Endodermal cell (in vitro differentiated cells): ENCODE measurements at regions not wholly inside any gene's neighbourhood (a gene's known extent, or its start where the extent isn't known, plus 50 kb on each side); places are given as distances from the start of the nearest gene placed in this dataset.

Experiments used
- DNase-seq: peaks from one replicate; pipeline ENCODE4 v3.0.0-alpha.2; 2017
- H3K27ac ChIP-seq: 2 replicates; pipeline ENCODE4 v1.5.1; 2013; ENCODE audit warnings: mild to moderate bottlenecking, low read depth, low read length, moderate library complexity
- H3K27me3 ChIP-seq: 2 replicates; pipeline ENCODE4 v1.6.1; 2013; ENCODE audit warnings: mild to moderate bottlenecking, low read length, moderate library complexity; ENCODE audit not compliant: insufficient read depth, control insufficient read depth, poor library complexity, severe bottlenecking
- H3K36me3 ChIP-seq: 2 replicates; pipeline ENCODE4 v1.7.0; 2013; ENCODE audit warnings: mild to moderate bottlenecking, low read length, moderate library complexity; ENCODE audit not compliant: control insufficient read depth, insufficient read depth
- H3K4me1 ChIP-seq: one replicate; pipeline ENCODE4 v1.7.0; 2013; ENCODE audit warnings: low read length; ENCODE audit not compliant: control insufficient read depth, insufficient read depth
- H3K4me3 ChIP-seq: 2 replicates; pipeline ENCODE4 v1.5.1; 2013; ENCODE audit warnings: mild to moderate bottlenecking, low read length, moderate library complexity
- H3K9ac ChIP-seq: 2 replicates; pipeline ENCODE4 v1.6.1; 2013; ENCODE audit warnings: mild to moderate bottlenecking, low read length, moderate library complexity; ENCODE audit not compliant: poor library complexity, severe bottlenecking; ENCODE audit errors: extremely low read depth
- H3K9me3 ChIP-seq: 2 replicates; pipeline ENCODE4 v1.6.1; 2013; ENCODE audit warnings: mild to moderate bottlenecking, low read length, moderate library complexity; ENCODE audit not compliant: control insufficient read depth
- H3K27ac Mint-ChIP-seq: 2 replicates; pipeline ENCODE4 v1.8.0; 2020; ENCODE audit warnings: mixed read lengths
- H3K27me3 Mint-ChIP-seq: 2 replicates; pipeline ENCODE4 v1.8.0; 2021; ENCODE audit warnings: mild to moderate bottlenecking, mixed read lengths; ENCODE audit not compliant: insufficient read depth
- H3K36me3 Mint-ChIP-seq: 2 replicates; pipeline ENCODE4 v1.8.0; 2020; ENCODE audit warnings: low read depth, mixed read lengths
- H3K4me1 Mint-ChIP-seq: 2 replicates; pipeline ENCODE4 v1.8.0; 2020; ENCODE audit warnings: mixed read lengths
- H3K4me3 Mint-ChIP-seq: 2 replicates; pipeline ENCODE4 v1.8.0; 2020; ENCODE audit warnings: mild to moderate bottlenecking, moderate library complexity, mixed read lengths
- H3K9me3 Mint-ChIP-seq: 2 replicates; pipeline ENCODE4 v1.8.0; 2020; ENCODE audit warnings: mild to moderate bottlenecking, mixed read lengths
- WGBS, 2 experiments: methylation state at CpG; one replicate each; pipeline versions ENCODE4 v1.1.5 to v1.1.7; 2013; ENCODE audit warnings: missing lambda C conversion rate in 2 of 2, mixed read lengths in 1 of 2; ENCODE audit not compliant: insufficient coverage in 1 of 2, insufficient read length in 1 of 2; 5-methylcytosine and 5-hydroxymethylcytosine counted together
- TF ChIP-seq, protein P1 (sequence below): fragments of 200-600 bp; sonication (generic); conservative IDR thresholded peaks from 2 replicates; pipeline ENCODE4 v1.5.0; 2021; ENCODE audit warnings: antibody characterized with exemption, mild to moderate bottlenecking

DNA sequence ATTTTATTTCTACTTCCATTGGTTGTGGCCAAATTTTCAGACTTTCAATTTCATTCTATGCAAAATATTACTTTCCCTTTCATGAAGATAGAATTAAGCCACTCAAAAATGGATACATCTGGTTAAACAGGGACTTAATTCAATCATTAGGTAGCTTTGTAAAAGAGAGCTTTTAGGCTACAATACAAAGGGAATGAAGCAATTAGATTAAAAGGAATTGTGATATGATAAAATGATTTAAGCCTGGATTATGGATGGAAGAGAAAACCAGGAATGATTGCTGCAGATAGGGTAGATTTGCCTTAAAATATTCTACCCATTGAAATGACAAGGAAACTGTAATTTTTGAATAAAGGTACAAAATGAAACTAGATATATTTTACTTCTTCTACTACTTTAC is 134.6 kb upstream of the PDHA2 start:
- H3K27me3 Mint-ChIP-seq = no peaks in the 10 kb centered on the region

DNA sequence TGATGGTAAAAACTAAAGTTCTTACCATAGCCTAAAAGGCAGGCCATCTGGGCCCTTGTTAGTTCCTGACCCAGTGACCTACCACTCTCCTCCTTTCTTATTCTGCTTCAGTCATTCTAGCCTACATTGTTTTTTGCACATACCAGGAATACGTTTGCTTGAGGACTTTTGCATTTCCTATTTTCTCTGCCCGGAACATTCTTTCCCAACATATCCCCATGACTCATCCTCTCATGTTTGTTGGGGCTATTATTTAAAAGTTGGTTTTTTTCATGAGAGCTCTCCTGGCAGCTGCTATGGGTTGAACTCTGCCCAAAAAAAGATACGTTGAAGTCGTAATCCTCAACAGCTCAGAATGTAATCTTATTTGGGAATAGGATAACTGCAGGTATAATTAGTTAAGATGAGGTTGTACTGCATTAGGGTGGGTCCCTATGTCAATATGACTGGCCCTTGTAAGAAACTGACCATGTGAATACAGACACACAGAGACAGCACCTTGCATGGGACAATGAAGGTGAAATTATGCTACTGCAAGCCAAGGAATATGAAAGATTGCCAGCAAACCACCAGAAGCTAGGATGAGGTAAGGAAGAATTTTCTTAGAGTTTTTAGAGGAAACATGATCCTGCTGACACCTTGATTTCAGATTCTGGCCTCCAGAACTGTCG is 138.3 kb upstream of the PDHA2 start:
- Histone ChIP-seq H3K9me3 (no peaks in the 10 kb centered on the region), H3K36me3 (no peaks in the 10 kb centered on the region), H3K27me3 (no peaks in the 10 kb centered on the region), H3K4me3 (no peak overlapping the region), H3K9ac (no peak overlapping the region), H3K27ac (no peak overlapping the region), H3K4me1 (no peaks in the 10 kb centered on the region)
- peaks cover 5% of the 10 kb centered on the region for H3K9me3 Mint-ChIP-seq
- TF ChIP-seq, protein P1, sequence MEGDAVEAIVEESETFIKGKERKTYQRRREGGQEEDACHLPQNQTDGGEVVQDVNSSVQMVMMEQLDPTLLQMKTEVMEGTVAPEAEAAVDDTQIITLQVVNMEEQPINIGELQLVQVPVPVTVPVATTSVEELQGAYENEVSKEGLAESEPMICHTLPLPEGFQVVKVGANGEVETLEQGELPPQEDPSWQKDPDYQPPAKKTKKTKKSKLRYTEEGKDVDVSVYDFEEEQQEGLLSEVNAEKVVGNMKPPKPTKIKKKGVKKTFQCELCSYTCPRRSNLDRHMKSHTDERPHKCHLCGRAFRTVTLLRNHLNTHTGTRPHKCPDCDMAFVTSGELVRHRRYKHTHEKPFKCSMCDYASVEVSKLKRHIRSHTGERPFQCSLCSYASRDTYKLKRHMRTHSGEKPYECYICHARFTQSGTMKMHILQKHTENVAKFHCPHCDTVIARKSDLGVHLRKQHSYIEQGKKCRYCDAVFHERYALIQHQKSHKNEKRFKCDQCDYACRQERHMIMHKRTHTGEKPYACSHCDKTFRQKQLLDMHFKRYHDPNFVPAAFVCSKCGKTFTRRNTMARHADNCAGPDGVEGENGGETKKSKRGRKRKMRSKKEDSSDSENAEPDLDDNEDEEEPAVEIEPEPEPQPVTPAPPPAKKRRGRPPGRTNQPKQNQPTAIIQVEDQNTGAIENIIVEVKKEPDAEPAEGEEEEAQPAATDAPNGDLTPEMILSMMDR = no peak
- DNase-seq = no peak
- H3K4me3 Mint-ChIP-seq = no peak overlapping the region
- no peak overlapping the region for H3K27ac Mint-ChIP-seq
- WGBS, 2 experiments = 69 to 93% methylated on average over 3 to 5 of the region's 5 CpGs
- H3K36me3 Mint-ChIP-seq = no peaks in the 10 kb centered on the region
- H3K27me3 Mint-ChIP-seq = no peaks in the 10 kb centered on the region
- H3K4me1 Mint-ChIP-seq = no peaks in the 10 kb centered on the region

More for the DNA sequence above, 134.6 kb upstream of the PDHA2 start:
- H3K27me3 ChIP-seq = no peaks in the 10 kb centered on the region
- H3K4me1 ChIP-seq = no peaks in the 10 kb centered on the region
- TF ChIP-seq, protein P1 = no peak
- no peak overlapping the region for H3K27ac Mint-ChIP-seq
- H3K9ac ChIP-seq = no peak overlapping the region
- H3K27ac ChIP-seq = no peak overlapping the region
- no peak overlapping the region for H3K4me3 ChIP-seq
- no peaks in the 10 kb centered on the region for H3K4me1 Mint-ChIP-seq
- H3K36me3 ChIP-seq = no peaks in the 10 kb centered on the region
- H3K36me3 Mint-ChIP-seq = no peaks in the 10 kb centered on the region
- H3K9me3 ChIP-seq = no peaks in the 10 kb centered on the region
- no peak overlapping the region for H3K4me3 Mint-ChIP-seq
- no peak for DNase-seq
- peaks cover 5% of the 10 kb centered on the region for H3K9me3 Mint-ChIP-seq

DNA sequence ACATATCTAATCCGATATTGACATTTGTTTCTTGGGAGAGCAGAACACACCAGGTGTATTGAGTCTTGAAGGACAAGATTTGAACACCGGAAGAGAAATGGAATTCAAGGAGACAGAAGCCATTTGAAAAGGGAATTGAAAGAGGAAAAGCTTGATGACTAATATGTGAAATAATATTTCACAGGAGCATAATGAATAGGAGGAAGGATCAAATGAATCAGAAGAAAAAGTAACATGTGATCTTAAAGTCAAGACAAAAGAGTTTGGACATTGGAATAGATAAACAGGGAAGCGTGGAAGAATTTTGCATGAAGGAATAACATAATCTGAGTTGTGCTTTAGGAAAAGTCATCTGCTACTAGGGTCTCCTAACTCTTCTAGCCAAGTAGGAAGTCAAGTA is 145.5 kb upstream of the PDHA2 start:
- Histone ChIP-seq H3K27me3 (no peaks in the 10 kb centered on the region), H3K36me3 (no peaks in the 10 kb centered on the region), H3K4me1 (no peaks in the 10 kb centered on the region), H3K27ac (no peak overlapping the region), H3K9ac (no peak overlapping the region), H3K9me3 (peaks cover 16% of the 10 kb centered on the region), H3K4me3 (no peak overlapping the region)
- Mint-ChIP-seq H3K9me3 (peaks cover 12% of the 10 kb centered on the region), H3K27ac (no peak overlapping the region), H3K27me3 (no peaks in the 10 kb centered on the region), H3K4me1 (no peaks in the 10 kb centered on the region), H3K4me3 (no peak overlapping the region), H3K36me3 (peaks cover 3% of the 10 kb centered on the region)
- DNase-seq = no peak
- TF ChIP-seq, protein P1 = no peak
- WGBS, 2 experiments = 91 to 94% methylated on average over 3 of the region's 3 CpGs
